Stimulated activated naive CD8-positive, alpha-beta T cell treated with anti-CD3 and anti-CD28 coated beads, Interleukin-15, amount 100 ng/mL, for 72 hours (primary cell): ENCODE measurements at regions not wholly inside any gene's neighbourhood (a gene's known extent, or its start where the extent isn't known, plus 50 kb on each side); places are given as distances from the start of the nearest gene placed in this dataset.

ENCODE experiments used
- ATAC-seq: fragments of 150-1000 bp; cut with Tn5 transposase; 2 replicates; pipeline ENCODE4 v1.10.0; 2021; ENCODE audit warnings: mild to moderate bottlenecking, moderate library complexity
- DNase-seq, 2 donors: peaks; one replicate each; pipeline ENCODE4 v3.0.0; 2021 to 2022
- H3K27ac Mint-ChIP-seq, 2 donors: one replicate each; pipeline ENCODE4 v1.8.0; 2022; ENCODE audit warnings: mild to moderate bottlenecking in 2 of 2, mixed read lengths in 2 of 2, moderate library complexity in 2 of 2
- H3K27me3 Mint-ChIP-seq: one replicate; pipeline ENCODE4 v1.8.0; 2022; ENCODE audit warnings: mixed read lengths
- H3K4me1 Mint-ChIP-seq: one replicate; pipeline ENCODE4 v1.8.0; 2022; ENCODE audit warnings: mild to moderate bottlenecking, mixed read lengths
- H3K4me3 Mint-ChIP-seq, 2 donors: one replicate each; pipeline ENCODE4 v1.8.0; 2022; ENCODE audit warnings: mild to moderate bottlenecking in 2 of 2, mixed read lengths in 2 of 2, moderate library complexity in 1 of 2
- H3K9me3 Mint-ChIP-seq, 2 donors: one replicate each; pipeline ENCODE4 v1.8.0; 2022; ENCODE audit warnings: mixed read lengths in 2 of 2

DNA sequence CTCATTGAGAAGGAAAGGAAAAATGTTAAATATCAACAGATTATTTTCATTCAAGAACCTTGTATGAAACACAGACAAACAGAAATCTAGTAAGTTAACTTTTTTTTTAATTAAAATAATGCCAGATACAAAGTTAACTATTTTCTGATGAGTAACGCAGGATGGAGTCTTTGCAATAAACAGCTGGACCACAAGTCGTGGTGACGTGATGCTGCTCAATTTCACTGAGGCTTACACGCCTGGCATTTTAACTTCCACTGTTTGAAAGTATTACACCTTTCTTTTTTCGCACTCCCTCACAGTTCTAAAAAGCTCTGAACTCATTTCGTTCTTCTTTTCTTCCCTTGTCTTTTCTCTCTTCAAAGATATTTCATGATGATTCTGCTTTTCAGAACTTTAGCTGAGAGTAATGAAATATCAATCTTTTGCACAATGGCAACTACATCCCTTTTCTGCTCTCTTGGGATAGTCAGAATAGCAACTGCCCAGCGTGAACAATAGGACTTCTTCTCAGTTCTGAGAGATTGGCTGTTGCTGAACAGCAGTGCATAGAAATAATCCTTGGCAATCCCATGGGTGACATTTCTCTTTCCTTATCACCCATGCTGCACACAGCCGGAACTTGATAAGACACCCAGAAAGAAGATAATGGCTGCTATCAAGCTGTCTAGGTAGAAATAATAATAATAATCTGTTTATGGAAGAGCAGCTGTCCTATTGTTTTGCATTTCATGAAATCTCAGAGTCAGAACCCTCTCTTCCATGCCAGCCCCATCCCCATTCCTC, 160.5 kb downstream of the BTG1 start:
- ATAC-seq, result peak; percentile 69
- DNase-seq, result no peak
- no peaks in the 10 kb centered on the region for H3K9me3 Mint-ChIP-seq
- H3K4me1 Mint-ChIP-seq, result peaks cover 72% of the 10 kb centered on the region
- peak overlapping the region in 1 of 2 donors; percentile 41 for H3K27ac Mint-ChIP-seq
- no peaks in the 10 kb centered on the region for H3K27me3 Mint-ChIP-seq
- H3K4me3 Mint-ChIP-seq, result peak overlapping the region; percentile 2 to 67

DNA sequence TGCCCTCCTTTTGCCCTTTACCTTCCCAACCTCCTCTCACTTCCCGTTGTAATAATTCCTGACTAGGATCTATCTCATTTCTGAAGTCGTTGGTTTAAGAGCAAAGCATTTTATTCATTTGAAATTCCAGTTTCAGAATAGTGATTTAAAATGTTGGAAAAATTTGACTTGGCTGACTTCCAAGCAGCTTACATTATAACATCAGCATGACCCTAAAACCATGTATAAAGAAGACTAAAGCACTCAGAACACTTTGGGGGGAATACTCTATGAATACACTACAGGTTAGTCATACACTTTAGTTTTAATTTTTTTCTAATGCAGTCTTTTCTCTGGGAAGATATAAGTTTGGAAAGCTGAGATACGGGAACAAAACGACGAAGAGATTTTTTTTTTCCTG, 161.1 kb downstream of the BTG1 start:
- ATAC-seq, result no peak
- no peaks in the 10 kb centered on the region for H3K27me3 Mint-ChIP-seq
- no peak for DNase-seq
- H3K27ac Mint-ChIP-seq, result no peak overlapping the region
- H3K9me3 Mint-ChIP-seq, result no peaks in the 10 kb centered on the region
- H3K4me3 Mint-ChIP-seq, result peak overlapping the region in 1 of 2 donors; percentile 17
- peaks cover 68% of the 10 kb centered on the region for H3K4me1 Mint-ChIP-seq

- peaks cover 68% of the 10 kb centered on the region for H3K4me1 Mint-ChIP-seq
- no peak overlapping the region for H3K27ac Mint-ChIP-seq
- no peaks in the 10 kb centered on the region for H3K27me3 Mint-ChIP-seq
- DNase-seq (no peak), ATAC-seq (no peak)
- H3K4me3 Mint-ChIP-seq, result no peak overlapping the region
- H3K9me3 Mint-ChIP-seq, result no peaks in the 10 kb centered on the region
These were observed 161.7 kb downstream of the BTG1 start for GRCh38 chr12:91983935-91984334.

DNA sequence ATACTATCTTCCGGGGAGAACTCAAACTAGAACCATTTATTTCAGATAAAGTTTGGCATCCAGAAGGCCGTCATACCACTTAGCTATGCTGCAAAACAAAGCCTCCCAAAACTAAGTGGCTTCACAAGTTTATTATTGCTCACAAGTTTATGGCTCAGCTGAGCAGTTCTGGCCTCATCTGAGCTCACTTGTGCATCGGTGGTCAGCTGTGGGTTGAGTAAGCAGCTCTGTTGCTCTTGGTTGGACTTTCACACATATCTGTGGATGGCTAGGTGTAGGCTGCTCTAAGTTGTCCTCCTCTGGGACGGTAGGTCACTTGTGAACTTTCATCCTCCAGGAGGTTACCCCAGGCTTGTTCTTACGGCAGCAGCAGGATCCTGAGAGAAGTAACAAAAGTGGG, 162.7 kb downstream of the BTG1 start:
- no peak for DNase-seq
- H3K27me3 Mint-ChIP-seq, result no peaks in the 10 kb centered on the region
- ATAC-seq, result no peak
- peaks cover 68% of the 10 kb centered on the region for H3K4me1 Mint-ChIP-seq
- H3K9me3 Mint-ChIP-seq, result no peaks in the 10 kb centered on the region
- no peak overlapping the region for H3K27ac Mint-ChIP-seq
- no peak overlapping the region for H3K4me3 Mint-ChIP-seq

DNA sequence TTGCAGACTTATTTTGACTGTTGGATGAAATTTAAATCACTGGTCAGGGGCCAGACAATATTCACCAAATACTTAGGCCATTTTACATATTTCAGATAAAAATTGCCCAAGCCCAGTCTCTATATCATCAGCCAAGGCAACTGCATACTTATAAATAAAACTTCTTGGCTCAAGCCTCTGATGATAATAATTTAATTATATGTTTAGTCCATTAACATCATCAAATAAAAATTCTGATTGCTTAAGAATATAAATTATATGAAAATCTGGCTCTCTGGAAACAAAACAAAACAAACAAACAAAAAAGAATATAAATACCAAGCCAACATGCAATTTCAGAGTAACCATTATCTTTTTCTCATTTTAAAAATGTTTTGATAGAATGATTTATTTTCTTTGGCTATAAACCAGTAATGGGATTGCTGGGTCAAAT, 165.2 kb downstream of the BTG1 start:
- no peak for ATAC-seq
- Mint-ChIP-seq H3K4me1 (peaks cover 55% of the 10 kb centered on the region), H3K27ac (no peak overlapping the region), H3K9me3 (peaks cover 0 to 8% of the 10 kb centered on the region in 2 donors), H3K27me3 (no peaks in the 10 kb centered on the region), H3K4me3 (no peak overlapping the region)
- DNase-seq, result no peak

GRCh38 chr12:91978143-91978542, 167.5 kb downstream of the BTG1 start:
- Mint-ChIP-seq H3K9me3 (peaks cover 0 to 8% of the 10 kb centered on the region in 2 donors), H3K4me3 (peak overlapping the region in 1 of 2 donors; percentile 45), H3K4me1 (peaks cover 38% of the 10 kb centered on the region), H3K27ac (peak overlapping the region in 1 of 2 donors; percentile 86), H3K27me3 (no peaks in the 10 kb centered on the region)
- ATAC-seq, result peak; percentile 72
- peak in 1 of 2 donors; percentile 10 for DNase-seq

DNA sequence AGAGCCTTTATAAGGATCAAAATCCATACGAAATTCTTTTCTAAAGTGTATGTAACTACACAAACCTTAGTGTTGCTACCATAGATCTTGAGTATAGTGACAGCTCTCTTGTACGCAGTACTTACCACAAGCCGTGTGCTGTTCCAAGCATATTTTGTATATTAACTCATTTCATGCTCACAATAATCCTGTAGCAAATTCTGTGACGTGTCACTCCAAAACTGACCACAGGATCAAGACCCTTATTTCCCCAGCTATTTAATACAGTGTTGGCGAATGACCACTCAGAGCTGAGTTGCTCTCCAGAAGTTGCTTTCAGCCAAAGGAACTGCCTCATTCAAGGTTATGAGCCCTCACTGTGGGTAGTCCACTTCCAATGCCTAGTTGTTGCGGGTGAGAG, 169.8 kb downstream of the BTG1 start:
- ATAC-seq, result no peak
- Mint-ChIP-seq H3K4me3 (no peak overlapping the region), H3K9me3 (peaks cover under 1 to 14% of the 10 kb centered on the region in 2 donors), H3K27me3 (no peaks in the 10 kb centered on the region), H3K27ac (no peak overlapping the region), H3K4me1 (peaks cover 21% of the 10 kb centered on the region)
- DNase-seq, result no peak

- no peak for DNase-seq
- no peak overlapping the region for H3K27ac Mint-ChIP-seq
- H3K27me3 Mint-ChIP-seq, result no peaks in the 10 kb centered on the region
- H3K9me3 Mint-ChIP-seq, result peaks cover 11 to 14% of the 10 kb centered on the region in 2 donors
- ATAC-seq, result no peak
- H3K4me3 Mint-ChIP-seq, result no peak overlapping the region
- peaks cover 18% of the 10 kb centered on the region for H3K4me1 Mint-ChIP-seq
These were observed 171.0 kb downstream of the BTG1 start for GRCh38 chr12:91974541-91975085.

DNA sequence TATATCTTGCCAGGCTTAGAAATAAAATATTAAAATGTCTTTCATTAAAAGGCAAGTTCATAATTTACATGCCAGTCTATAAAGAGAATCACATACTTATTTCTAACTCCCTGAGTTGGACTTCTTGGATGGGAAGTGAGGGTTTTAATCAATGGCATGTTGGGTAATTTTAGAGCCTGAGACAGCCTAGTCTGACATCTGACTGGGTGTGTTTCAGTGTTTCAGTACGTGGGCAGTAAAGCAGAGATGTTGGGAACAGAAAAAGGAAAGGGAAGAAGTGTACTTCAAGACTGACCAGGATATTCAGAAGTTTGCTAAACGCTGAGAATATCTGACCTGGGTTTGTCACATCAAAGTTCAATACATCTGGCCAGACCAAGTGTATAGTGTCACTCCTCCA, 171.8 kb downstream of the BTG1 start:
- no peak overlapping the region for H3K4me3 Mint-ChIP-seq
- H3K9me3 Mint-ChIP-seq, result peaks cover 12 to 14% of the 10 kb centered on the region in 2 donors
- H3K27ac Mint-ChIP-seq, result no peak overlapping the region
- ATAC-seq (no peak), DNase-seq (no peak)
- H3K4me1 Mint-ChIP-seq, result peaks cover 16% of the 10 kb centered on the region
- H3K27me3 Mint-ChIP-seq, result no peaks in the 10 kb centered on the region

- no peaks in the 10 kb centered on the region for H3K27me3 Mint-ChIP-seq
These were observed 172.8 kb downstream of the BTG1 start for GRCh38 chr12:91972896-91973295.

GRCh38 chr12:91968777-91969171, 176.9 kb downstream of the BTG1 start:
- no peak for ATAC-seq

More at GRCh38 chr12:91972896-91973295, 172.8 kb downstream of the BTG1 start:
- ATAC-seq (no peak), DNase-seq (no peak)
- no peak overlapping the region for H3K4me3 Mint-ChIP-seq
- no peak overlapping the region for H3K27ac Mint-ChIP-seq
- peaks cover 12 to 14% of the 10 kb centered on the region in 2 donors for H3K9me3 Mint-ChIP-seq
- H3K4me1 Mint-ChIP-seq, result peaks cover 7% of the 10 kb centered on the region

DNA sequence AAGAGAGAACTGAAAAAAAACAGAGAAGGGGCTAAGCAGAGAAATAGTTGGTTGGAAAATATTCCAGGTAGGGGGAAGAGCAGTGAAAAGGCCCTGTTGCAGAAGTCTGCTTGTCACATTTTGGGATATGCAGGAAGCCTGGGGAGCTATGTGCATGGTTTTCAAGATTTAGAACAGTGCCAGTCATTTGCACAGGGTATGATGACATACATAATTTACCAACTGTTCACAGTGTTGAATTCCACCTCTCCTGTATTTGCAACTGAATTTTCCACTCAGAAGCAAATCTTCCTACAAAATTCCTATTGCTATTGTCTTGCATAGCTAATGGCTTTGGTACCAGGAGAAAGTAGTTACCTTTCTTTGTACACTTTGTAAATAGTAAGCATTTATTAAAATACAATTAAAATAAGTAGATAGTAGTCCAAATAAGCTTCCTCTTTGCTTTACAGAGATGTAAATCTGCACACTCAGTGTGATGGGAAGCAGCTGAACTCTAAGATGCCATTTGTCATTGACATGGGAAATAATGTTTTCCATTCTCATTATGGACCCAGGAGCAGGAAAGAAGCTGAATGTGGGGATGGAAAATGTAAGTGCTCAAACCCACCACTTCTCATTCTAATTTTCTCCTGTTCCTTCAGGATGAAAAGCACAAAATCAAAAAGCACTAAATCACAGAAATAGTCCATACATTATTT, 177.4 kb downstream of the BTG1 start:
- Mint-ChIP-seq H3K4me3 (no peak overlapping the region), H3K27me3 (no peaks in the 10 kb centered on the region), H3K4me1 (peaks cover 6% of the 10 kb centered on the region), H3K9me3 (peaks cover 9 to 15% of the 10 kb centered on the region in 2 donors), H3K27ac (no peak overlapping the region)
- ATAC-seq (no peak), DNase-seq (no peak)

More at GRCh38 chr12:91968777-91969171, 176.9 kb downstream of the BTG1 start:
- no peak for DNase-seq
- Mint-ChIP-seq H3K4me1 (peaks cover 6% of the 10 kb centered on the region), H3K4me3 (no peak overlapping the region), H3K9me3 (peaks cover 7 to 12% of the 10 kb centered on the region in 2 donors), H3K27me3 (no peaks in the 10 kb centered on the region), H3K27ac (no peak overlapping the region)

DNA sequence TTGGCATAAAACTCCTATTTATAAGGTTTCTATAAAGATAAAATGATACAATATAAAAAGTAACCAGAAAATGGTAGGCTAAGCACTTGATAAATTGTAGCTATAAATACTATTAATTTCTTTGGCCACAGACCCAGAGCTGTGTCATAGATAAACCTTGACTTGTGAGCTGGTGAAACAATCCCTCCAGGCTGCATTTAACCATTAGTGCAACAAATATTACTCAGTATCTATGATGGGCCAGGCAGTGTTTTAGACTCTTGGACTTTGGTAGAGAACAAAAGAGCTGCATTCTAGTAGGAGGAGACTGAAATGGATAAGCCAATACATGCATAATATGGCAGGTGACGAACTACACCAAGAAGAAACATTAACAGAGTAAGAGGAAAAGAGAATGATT, 178.1 kb downstream of the BTG1 start:
- Mint-ChIP-seq H3K4me1 (peaks cover 6% of the 10 kb centered on the region), H3K9me3 (peaks cover 12 to 20% of the 10 kb centered on the region in 2 donors), H3K27ac (no peak overlapping the region), H3K4me3 (no peak overlapping the region), H3K27me3 (no peaks in the 10 kb centered on the region)
- ATAC-seq, result no peak
- DNase-seq, result no peak

DNA sequence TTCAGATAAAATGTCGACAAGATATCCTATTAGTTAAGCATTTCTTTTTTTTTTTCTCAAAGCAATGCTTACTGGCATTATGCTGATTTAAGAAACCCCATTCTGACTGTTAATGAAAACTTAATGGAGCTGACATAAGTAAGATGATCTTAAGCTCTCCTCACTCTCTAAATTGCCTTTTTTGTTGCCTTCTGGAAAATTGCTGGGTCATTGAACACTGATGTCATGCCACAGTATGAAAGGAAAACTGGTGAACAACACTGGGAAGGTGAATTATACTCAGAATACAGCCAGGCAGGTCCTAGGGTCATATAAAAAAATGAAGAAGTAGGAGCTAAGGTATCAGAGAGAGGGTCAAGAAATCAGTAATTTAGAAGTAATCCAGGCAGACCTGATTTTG, 179.9 kb downstream of the BTG1 start:
- no peak for DNase-seq
- no peak overlapping the region for H3K4me3 Mint-ChIP-seq
- peaks cover 6% of the 10 kb centered on the region for H3K4me1 Mint-ChIP-seq
- ATAC-seq, result no peak
- H3K27me3 Mint-ChIP-seq, result no peaks in the 10 kb centered on the region
- H3K27ac Mint-ChIP-seq, result no peak overlapping the region
- H3K9me3 Mint-ChIP-seq, result peaks cover 9 to 18% of the 10 kb centered on the region in 2 donors

GRCh38 chr12:91964501-91964900, 181.1 kb downstream of the BTG1 start:
- ATAC-seq (no peak), DNase-seq (no peak)
- H3K9me3 Mint-ChIP-seq, result peaks cover 8 to 10% of the 10 kb centered on the region in 2 donors
- no peak overlapping the region for H3K4me3 Mint-ChIP-seq
- no peaks in the 10 kb centered on the region for H3K27me3 Mint-ChIP-seq
- H3K4me1 Mint-ChIP-seq, result peaks cover 6% of the 10 kb centered on the region
- H3K27ac Mint-ChIP-seq, result no peak overlapping the region

- no peak overlapping the region for H3K27ac Mint-ChIP-seq
- no peaks in the 10 kb centered on the region for H3K27me3 Mint-ChIP-seq
- no peak overlapping the region for H3K4me3 Mint-ChIP-seq
- peaks cover 16 to 18% of the 10 kb centered on the region in 2 donors for H3K9me3 Mint-ChIP-seq
- no peaks in the 10 kb centered on the region for H3K4me1 Mint-ChIP-seq
- DNase-seq, result no peak
- no peak for ATAC-seq
These were observed 186.4 kb downstream of the BTG1 start for GRCh38 chr12:91959220-91959619.
